Muscle of leg (tissue), 3 donors: ENCODE measurements at regions not wholly inside any gene's neighbourhood (a gene's known extent, or its start where the extent isn't known, plus 50 kb on each side); places are given as distances from the start of the nearest gene placed in this dataset.
A peak's percentile ranks its signal among the peaks of the same experiment; 100 is the strongest.
"Not testable (repeated sequence)": the region's sequence is repeated elsewhere in the genome, so short reads cannot be mapped to it uniquely, and the experiment has no call there.

Experiments
- DNase-seq: peaks from one replicate; pipeline ENCODE4 v3.0.0; 2013
- H3K27ac ChIP-seq: one replicate; pipeline ENCODE4 v1.5.1; 2013; ENCODE audit warnings: mild to moderate bottlenecking, low read length, control low read depth
- H3K27me3 ChIP-seq: one replicate; pipeline ENCODE4 v1.6.1; 2013; ENCODE audit warnings: low read length; ENCODE audit not compliant: control insufficient read depth, insufficient read depth
- H3K36me3 ChIP-seq: one replicate; pipeline ENCODE4 v1.6.1; 2013; ENCODE audit warnings: low read length; ENCODE audit not compliant: control insufficient read depth, insufficient read depth
- H3K4me1 ChIP-seq: one replicate; pipeline ENCODE4 v1.6.1; 2013; ENCODE audit warnings: low read length; ENCODE audit not compliant: control insufficient read depth, insufficient read depth
- H3K4me3 ChIP-seq: one replicate; pipeline ENCODE4 v1.5.1; 2013; ENCODE audit warnings: low read length, control low read depth
- H3K9me3 ChIP-seq: replicated peaks from 2 replicates; pipeline ENCODE4 v1.6.1; 2013; ENCODE audit warnings: low read depth, low read length; ENCODE audit not compliant: control insufficient read depth
- WGBS: methylation state at CpG from one replicate; pipeline ENCODE4 v1.1.5; 2013; ENCODE audit warnings: missing lambda C conversion rate; ENCODE audit not compliant: insufficient coverage; 5-methylcytosine and 5-hydroxymethylcytosine counted together

DNA sequence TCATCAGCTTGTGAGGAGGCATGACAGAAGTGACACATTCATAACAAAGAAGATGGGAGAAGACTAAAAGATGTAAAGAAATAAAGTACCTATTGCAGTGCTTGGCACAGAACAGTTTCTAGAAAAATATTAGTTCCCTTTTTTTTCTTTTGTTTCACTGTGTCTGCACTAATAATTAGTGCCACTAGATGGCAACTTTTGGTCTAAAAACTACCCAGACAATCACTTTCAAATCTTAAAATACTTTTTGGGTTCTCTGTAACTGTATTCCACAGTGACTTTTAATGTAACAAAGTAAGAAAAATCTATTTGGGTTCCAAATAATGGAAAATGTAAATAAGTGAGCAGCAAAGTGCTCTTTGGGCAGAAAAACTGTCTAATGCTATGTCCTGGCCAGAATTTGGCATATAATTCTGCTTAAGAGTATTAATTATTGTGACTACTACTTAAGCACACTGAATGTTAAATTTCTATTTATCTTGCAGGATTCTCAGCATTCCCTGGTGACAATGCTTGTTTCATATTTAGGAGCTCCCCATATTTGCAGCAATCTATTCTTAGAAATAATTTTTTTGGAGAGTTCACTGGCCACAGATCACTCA, 134.8 kb upstream of the KIF5B start:
- peak; percentile 79 for DNase-seq
- H3K4me1 ChIP-seq: no peaks in the 10 kb centered on the region
- H3K9me3 ChIP-seq: no peaks in the 10 kb centered on the region
- H3K27ac ChIP-seq: no peak overlapping the region
- no peak overlapping the region for H3K4me3 ChIP-seq
- no peaks in the 10 kb centered on the region for H3K27me3 ChIP-seq
- no peaks in the 10 kb centered on the region for H3K36me3 ChIP-seq

DNA sequence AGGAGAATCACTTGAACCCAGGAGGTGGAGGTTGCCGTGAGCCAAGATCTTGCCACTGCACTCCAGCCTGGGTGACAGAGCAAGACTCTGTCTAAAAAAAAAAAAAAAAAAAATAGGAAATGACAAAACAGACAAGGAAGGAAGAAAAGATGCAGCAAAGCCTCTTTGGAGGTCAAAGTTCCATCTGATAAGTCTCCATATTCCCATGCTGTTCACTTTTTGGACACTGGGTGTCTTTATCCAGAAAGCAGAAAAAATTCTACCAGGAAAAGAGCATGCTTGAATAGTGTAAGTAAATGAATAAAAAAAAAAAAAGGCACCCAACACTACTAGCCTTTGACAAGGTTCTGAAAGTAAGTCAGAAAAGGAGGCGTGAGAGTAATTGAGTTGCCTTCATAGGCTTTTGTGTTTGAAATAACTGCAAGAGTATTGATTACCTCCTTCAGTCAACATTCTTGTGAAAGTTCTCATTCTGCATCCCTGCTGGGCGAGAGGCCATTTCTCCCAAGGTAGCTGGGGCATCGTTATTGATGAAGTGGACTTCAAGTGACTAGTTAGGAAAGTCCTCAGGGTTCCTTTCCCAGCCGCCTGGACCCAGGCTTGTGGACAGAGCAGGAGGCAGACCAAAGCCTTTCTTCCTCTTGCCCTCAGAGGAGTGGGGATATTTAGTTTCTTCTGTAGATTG, 133.3 kb upstream of the KIF5B start:
- DNase-seq: peak; percentile 44
- WGBS: 90% methylated on average over 3 of the region's 5 CpGs
- H3K9me3 ChIP-seq: no peaks in the 10 kb centered on the region

GRCh38 chr10:32188601-32189000, 132.4 kb upstream of the KIF5B start:
- H3K4me1 ChIP-seq, H3K9me3 ChIP-seq, H3K27ac ChIP-seq, DNase-seq, H3K36me3 ChIP-seq, H3K27me3 ChIP-seq, H3K4me3 ChIP-seq: not testable (repeated sequence)
- 94% methylated on average over 13 of the region's 15 CpGs for WGBS

More for the DNA sequence above, 133.3 kb upstream of the KIF5B start:
- no peaks in the 10 kb centered on the region for H3K4me1 ChIP-seq
- no peak overlapping the region for H3K27ac ChIP-seq
- H3K27me3 ChIP-seq: no peaks in the 10 kb centered on the region
- no peak overlapping the region for H3K4me3 ChIP-seq
- no peaks in the 10 kb centered on the region for H3K36me3 ChIP-seq

DNA sequence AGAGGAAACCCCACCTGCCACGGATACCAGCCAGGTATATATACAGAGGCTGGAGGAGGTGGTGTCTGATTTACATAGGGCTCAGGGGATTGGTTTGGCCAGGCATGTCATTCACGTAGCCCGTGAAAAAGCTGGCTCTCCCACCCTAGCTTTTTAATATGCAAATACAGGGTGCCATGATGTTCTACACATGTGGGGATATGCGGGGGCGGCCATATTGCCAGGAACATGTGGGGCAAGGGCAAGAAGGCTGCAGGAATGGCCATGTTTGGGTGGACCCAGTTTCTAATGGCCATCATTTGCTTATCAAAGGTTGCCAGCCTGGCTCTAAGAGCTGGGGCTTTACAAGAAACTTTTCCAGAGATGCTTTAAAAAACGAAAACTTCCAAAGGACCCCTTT, 131.5 kb upstream of the KIF5B start:
- Histone ChIP-seq H3K27me3 (no peaks in the 10 kb centered on the region), H3K4me3 (no peak overlapping the region), H3K9me3 (no peaks in the 10 kb centered on the region), H3K4me1 (no peaks in the 10 kb centered on the region), H3K27ac (no peak overlapping the region), H3K36me3 (no peaks in the 10 kb centered on the region)
- no peak for DNase-seq
- 100% methylated on average over 2 of the region's 6 CpGs for WGBS

DNA sequence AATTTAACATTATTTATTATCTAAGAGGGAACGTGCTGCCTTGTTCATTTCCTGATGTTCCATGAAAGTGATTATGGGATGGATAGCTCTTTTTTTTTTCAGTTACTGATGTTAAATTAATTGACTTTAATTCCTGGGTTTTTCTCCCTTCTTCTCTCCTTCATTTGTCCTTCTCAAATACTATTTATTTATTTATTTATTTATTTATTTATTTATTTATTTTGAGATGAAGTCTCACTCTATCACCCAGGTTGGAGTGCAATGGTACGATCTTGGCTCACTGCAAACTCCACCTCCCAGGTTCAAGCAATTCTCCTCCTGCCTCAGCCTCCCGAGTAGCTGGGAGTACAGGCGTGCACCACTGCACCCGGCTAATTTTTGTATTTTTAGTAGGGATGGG, 127.4 kb upstream of the KIF5B start:
- no CpG with 5 or more reads among the region's 5 CpGs for WGBS
- H3K36me3 ChIP-seq, H3K27ac ChIP-seq, DNase-seq, H3K9me3 ChIP-seq, H3K27me3 ChIP-seq, H3K4me3 ChIP-seq: not testable (repeated sequence)
- peaks cover 14% of the 10 kb centered on the region for H3K4me1 ChIP-seq

GRCh38 chr10:32182476-32182875, 126.3 kb upstream of the KIF5B start:
- Histone ChIP-seq H3K4me3 (no peak overlapping the region), H3K27ac (no peak overlapping the region), H3K4me1 (peaks cover 14% of the 10 kb centered on the region), H3K27me3 (no peaks in the 10 kb centered on the region), H3K36me3 (no peaks in the 10 kb centered on the region), H3K9me3 (no peaks in the 10 kb centered on the region)
- 71% methylated on average over 5 of the region's 11 CpGs for WGBS
- DNase-seq: no peak

GRCh38 chr10:32180390-32181280, 124.4 kb upstream of the KIF5B start:
- H3K9me3 ChIP-seq: no peaks in the 10 kb centered on the region
- no peaks in the 10 kb centered on the region for H3K36me3 ChIP-seq
- peak overlapping the region; percentile 29 for H3K27ac ChIP-seq
- 60% methylated on average over 4 of the region's 18 CpGs for WGBS
- peaks cover 14% of the 10 kb centered on the region for H3K4me1 ChIP-seq
- no peak overlapping the region for H3K4me3 ChIP-seq
- DNase-seq: no peak
- H3K27me3 ChIP-seq: no peaks in the 10 kb centered on the region

DNA sequence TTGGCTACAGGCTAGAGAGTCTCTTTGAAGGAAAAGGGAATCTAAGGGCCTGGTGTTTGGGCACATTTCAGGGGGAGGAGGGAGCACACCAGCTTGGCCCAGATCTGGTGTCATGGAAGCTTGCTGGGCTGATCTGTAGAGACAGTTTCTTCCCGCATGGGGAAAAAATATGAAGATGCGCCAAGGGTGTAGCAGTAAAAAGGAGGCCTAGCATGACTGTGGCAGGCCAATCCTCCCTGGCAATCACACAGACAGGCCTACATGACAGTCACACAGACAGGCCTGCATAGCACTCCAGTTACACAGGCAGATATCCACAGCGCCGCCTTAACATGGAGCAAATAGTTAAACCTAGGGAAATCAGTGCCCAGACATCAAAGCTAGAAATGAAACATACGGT, 123.6 kb upstream of the KIF5B start:
- H3K27me3 ChIP-seq: no peaks in the 10 kb centered on the region
- DNase-seq: no peak
- no peaks in the 10 kb centered on the region for H3K9me3 ChIP-seq
- WGBS: 86% methylated on average over 4 of the region's 5 CpGs
- peak overlapping the region; percentile 35 for H3K27ac ChIP-seq
- peaks cover 14% of the 10 kb centered on the region for H3K4me1 ChIP-seq
- H3K36me3 ChIP-seq: no peaks in the 10 kb centered on the region
- H3K4me3 ChIP-seq: no peak overlapping the region

- not testable (repeated sequence) for DNase-seq, H3K36me3 ChIP-seq, H3K4me3 ChIP-seq, H3K27ac ChIP-seq, H3K9me3 ChIP-seq, H3K27me3 ChIP-seq
- H3K4me1 ChIP-seq: peaks cover 14% of the 10 kb centered on the region
- WGBS: 88% methylated on average over 5 of the region's 7 CpGs
Measured at GRCh38 chr10:32177594-32177993, 121.4 kb upstream of the KIF5B start.

DNA sequence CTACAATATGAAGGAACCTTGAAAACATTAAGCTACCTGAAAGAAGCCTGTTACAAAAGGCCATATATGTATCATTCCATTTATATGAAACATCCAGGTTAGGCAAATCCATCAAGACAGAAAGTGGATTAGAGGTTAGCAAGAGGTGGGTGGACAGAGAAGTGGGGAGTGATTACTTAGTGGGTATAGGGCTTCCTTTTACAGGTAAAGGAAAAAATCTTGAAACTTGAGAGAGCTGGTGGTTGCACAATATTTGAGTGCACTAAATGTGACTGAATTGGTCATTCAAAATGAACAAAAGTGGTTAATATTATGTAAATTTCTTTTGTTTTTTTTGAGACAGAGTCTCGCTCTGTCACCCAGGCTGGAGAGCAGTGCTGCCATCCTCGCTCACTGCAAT, 119.4 kb upstream of the KIF5B start:
- Histone ChIP-seq H3K9me3 (no peaks in the 10 kb centered on the region), H3K27me3 (no peaks in the 10 kb centered on the region), H3K4me1 (peaks cover 19% of the 10 kb centered on the region), H3K27ac (no peak overlapping the region), H3K36me3 (no peaks in the 10 kb centered on the region), H3K4me3 (no peak overlapping the region)
- no peak for DNase-seq
- 74% methylated on average over 2 of the region's 2 CpGs for WGBS
